HUDEP-2 (cell line): ENCODE measurements at regions not wholly inside any gene's neighbourhood (a gene's known extent, or its start where the extent isn't known, plus 50 kb on each side); places are given as distances from the start of the nearest gene placed in this dataset.
"Not testable (repeated sequence)": the region's sequence is repeated elsewhere in the genome, so short reads cannot be mapped to it uniquely, and the experiment has no call there.

ENCODE experiments used
- DNase-seq, 76 experiments: peaks; one replicate each; lab custom pipeline; 2025; ENCODE audit not compliant: unreplicated experiment in 76 of 76; lab: John Stamatoyannopoulos, UW

DNA sequence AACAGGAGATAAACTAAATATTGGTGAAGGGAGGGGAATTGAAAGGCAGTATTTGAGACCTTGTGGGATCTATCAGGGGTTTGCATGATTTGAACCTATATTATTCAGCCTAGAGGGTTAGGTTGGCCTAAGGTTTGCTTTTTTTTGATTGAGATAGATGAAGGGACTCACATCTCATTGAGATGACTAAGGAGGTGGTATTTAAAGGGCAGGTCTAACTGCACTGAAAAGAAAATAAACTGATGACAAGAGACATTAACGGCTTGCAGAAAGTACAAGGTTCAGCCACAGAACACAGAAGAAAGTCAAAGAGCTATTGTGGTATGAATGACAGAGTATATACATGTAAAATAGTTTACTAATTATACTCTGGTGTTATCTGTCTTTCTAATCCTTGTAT, 412.7 kb downstream of the CDH10 start:
- no peak for DNase-seq

- no peak for DNase-seq
Measured at GRCh38 chr5:24232929-24233498, 411.8 kb downstream of the CDH10 start.

GRCh38 chr5:24235946-24236345, 408.8 kb downstream of the CDH10 start:
- no peak for DNase-seq

GRCh38 chr5:24245821-24246220, 399.0 kb downstream of the CDH10 start:
- no peak for DNase-seq

- no peak for DNase-seq
Measured at GRCh38 chr5:24264547-24264946, 380.2 kb downstream of the CDH10 start.

DNA sequence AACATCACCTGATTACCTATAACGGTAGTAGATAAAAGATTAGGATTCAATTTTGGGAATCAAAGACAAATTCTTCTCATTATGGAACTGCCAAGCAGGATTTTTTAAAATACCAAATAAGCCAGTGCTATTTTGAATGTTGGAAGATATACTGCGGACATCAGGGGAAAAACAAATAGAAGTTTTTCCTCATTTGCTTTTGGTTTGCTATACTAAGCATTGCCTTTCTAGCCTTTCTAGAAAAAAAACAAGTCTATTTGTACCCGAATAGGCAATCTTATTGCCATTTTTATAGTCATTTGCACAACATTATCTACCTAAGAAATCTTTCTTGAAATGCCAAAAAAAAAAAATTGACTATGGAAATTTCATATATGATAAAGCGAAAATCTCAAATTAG, 379.5 kb downstream of the CDH10 start:
- DNase-seq, result no peak

DNA sequence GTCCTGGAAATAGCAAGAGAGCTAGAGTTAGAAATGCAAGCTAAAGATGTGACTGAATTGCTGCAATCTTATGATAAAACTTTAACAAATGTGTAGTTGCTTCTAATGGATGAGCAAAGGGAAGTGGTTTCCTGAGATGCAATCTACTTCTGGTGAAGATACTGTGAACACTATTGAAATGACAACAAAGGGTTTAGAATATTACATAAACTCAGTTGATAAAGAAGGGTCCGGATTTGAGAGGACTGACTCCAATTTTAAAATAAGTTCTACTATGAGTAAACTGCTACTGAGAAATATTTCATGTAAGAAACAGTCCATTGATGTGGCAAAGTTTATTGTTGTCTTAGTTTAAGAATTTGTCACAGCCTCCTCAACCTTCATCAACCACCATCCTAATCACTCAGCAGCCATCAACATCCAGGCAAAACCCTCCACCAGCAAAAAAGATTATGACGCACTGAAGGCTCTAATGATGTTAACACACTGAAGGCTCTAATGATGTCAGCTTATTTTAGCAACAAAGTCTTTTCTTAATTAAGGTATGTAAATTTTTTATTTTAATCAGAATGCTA, 376.2 kb downstream of the CDH10 start:
- DNase-seq, result no peak

DNA sequence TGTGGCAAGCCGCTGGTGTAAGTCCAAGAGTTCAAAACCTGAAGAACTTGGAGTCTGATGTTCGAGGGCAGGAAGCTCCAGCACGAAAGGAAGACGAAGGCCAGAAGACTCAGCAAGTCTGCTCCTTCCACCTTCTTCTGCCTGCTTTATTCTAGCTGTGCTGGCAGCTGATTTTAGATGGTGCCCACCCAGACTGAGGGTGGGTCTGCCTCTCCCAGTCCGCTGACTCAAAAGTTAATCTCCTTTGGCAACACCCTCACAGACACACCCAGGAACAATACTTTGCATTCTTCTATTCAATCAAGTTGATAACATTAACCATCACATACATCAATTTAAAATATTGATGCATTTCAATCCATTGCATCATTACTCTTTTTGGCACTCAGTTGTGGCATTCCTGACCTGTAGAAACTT, 373.1 kb downstream of the CDH10 start:
- not testable (repeated sequence) for DNase-seq

- DNase-seq, result no peak
Measured at GRCh38 chr5:24272741-24273140, 372.0 kb downstream of the CDH10 start.

DNA sequence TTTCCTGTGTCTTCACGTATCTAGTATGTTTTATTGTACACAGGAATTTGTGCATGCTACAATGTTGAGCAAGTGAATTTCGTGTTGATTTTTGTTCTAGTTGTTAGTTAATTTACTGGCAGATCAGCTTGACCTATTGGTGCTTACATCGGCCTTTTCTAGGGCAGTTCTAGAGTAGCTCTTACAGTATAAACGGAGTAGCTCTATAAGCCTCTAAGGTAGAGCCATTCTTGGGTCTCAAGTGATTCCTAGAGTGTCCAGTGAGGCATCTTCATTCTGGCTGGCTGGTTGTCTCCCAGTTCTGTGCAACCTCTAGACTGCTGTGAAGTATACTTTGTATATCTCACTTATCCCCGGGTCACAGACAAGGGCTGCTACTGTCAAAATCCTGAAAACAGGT, 364.6 kb downstream of the CDH10 start:
- DNase-seq, result no peak

GRCh38 chr5:24281818-24282217, 363.0 kb downstream of the CDH10 start:
- DNase-seq, result no peak

DNA sequence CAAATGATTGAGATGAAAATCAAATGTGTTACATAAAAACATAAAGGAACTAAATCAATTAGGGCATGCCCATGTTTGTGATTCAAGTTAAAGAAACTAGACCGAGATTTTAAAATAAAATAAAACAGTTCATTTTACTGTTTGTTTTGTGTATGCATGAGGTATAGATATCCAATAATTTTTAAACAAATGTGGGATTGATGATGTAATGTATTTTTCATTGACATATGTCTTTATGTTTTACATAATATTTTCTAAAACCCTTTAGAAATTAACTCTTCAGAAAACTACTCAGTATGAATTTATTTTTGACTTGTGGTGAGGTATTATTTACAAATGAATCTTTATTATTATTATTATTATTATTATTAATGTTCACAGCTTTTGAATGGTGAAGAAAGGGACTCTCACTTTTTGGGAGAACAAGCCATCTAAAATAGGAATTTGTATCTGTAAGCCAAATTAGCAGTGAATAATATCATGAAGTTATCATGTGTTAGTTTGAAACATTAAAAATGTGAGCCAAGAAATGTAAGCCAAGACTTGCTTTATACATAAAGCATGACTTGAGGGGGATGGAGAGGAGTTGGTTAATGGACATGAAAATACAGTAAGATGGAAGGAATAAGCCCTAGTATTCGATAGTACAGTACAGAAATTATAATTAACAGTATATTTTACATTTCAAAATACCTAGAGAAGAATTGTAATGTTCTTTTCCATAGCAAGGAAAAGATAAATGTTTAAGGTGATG, 355.0 kb downstream of the CDH10 start:
- no peak for DNase-seq

DNA sequence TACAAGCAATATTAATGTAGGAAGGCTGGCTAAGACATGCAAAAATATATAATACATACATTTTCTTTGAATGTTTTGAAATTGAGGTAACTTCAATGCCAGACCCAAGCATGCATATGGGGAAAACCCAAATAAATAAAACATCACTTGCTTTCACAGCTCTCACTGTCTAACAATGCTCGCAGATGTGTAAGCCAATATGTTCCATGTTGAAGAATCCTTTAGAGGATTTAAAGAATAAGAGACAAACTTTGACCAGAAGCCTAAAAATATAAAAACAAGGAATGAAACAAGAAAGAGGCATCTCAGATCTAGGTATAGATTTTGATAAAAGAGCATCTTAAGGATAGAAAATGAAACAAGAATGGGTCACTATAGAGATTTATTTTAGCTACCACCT, 354.2 kb downstream of the CDH10 start:
- no peak for DNase-seq

GRCh38 chr5:24291916-24292315, 352.9 kb downstream of the CDH10 start:
- DNase-seq, result no peak

DNA sequence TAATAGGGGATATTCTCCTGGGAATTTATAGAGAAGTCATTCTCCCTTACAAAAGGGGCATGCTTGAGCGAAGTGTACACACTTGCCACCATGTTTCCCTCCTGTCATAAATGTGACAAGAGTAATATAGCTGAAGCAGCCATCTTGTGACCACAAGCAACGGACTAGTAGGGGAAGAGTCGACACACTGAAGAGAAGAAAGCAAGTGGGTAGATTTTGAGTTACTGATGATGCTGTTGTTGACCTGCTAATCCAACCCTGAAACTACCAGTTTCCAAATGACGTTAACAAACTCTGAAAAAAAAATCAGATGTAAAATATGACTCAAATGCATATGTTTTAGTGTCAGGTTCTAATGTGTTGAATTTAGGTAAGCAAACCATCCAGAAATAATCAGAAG, 350.4 kb downstream of the CDH10 start:
- no peak for DNase-seq

DNA sequence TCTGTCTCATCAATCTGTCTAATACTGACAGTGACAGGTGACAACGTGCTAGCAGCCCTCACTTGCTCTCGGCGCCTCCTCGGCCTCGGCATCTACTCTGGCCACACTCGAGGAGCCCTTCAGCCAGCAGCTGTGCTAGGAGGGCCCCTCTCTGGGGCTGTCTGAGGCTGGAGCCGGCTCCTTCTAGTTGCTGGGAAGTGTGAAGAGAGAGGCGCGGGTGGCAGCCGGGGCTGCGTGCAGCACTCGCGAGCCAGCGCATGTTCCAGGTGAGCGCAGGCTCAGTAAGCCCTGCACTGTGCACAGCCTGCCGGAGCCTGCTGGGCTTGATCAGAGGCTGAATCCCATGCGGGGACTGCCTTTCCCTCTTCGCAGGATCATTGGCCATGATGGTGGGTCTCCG, 330.7 kb downstream of the CDH10 start:
- no peak for DNase-seq

DNA sequence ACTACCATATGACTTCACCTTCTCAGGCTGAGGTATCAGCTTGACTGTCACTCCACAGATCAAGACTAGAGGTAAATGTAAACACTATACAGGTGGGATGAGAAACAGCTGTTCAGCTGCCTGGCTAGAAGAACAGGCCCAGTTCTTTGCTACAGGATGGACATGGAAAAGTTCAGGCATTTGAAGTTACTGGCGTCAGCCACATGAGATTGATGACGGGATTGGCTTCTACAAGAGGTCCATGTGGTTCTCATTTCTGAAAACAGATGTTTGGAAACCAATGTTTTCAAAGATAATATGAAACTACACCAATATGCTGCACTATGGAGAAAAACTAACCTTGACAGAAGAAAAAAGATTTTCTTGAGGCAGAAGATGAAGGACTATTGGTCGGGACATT, 324.1 kb downstream of the CDH10 start:
- DNase-seq, result no peak

DNA sequence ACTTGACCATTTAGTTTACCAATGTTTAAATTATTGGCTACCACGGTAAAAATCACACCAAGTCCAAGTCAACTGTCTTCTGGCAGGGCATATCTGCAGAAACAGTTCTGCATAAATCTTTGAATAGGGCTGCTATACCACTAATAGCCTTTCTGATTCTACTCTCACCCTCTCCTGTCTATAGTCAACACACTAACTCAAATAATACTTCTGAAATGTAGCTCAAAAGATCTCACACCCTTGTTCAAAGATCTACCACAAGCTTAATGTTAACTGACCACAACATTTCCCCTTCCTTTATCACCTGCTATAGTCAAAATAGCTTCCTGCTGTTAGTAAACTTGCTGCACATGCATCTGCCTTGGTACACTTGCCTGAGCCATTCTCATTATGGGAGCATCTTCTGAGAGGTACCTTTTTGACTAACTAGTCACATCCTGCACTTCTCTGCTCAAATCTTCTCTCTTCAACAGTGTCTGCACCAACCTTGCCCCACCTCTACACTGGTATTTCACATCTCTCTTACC, 319.4 kb downstream of the CDH10 start:
- DNase-seq, result no peak

DNA sequence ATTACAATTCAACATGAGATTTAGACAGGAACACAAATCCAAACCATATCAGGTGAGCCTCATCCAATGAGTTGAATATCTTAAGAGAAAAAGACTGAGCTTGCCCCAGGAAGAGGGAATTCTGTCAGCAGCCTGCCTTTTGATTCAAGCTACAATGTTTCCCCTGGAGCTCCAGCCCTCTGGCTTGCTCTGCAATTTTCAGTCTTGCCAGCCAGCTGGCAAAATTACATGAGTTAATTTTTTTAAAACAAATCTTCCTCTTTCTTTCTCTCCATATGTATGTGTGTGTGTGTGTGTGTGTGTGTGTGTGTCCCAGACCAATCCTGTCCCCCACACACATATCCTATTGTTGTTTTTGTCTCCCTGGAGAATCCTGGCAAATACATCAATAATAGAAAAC, 313.2 kb downstream of the CDH10 start:
- DNase-seq, result no peak

- no peak for DNase-seq
Measured at GRCh38 chr5:24347158-24347557, 297.6 kb downstream of the CDH10 start.

DNA sequence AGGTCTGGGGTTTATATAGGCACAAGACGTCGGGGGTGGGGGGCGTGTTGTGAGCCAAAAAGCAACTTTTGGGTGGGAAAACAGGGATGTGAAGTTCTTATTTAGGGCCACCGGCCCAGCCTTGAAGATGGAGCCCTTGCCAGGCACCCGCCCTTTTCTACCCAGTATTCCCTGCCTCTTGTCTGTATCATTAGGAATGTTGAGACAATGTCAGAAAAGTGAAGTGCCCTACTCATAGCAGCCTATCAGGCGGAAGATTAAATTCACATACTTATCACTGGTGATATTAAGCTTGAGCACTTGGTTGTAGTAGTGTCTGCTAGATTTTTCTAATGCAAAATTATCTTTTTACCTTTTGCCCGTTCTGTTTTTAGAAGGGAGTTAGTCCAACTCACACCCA, 293.5 kb downstream of the CDH10 start:
- DNase-seq, result no peak

DNA sequence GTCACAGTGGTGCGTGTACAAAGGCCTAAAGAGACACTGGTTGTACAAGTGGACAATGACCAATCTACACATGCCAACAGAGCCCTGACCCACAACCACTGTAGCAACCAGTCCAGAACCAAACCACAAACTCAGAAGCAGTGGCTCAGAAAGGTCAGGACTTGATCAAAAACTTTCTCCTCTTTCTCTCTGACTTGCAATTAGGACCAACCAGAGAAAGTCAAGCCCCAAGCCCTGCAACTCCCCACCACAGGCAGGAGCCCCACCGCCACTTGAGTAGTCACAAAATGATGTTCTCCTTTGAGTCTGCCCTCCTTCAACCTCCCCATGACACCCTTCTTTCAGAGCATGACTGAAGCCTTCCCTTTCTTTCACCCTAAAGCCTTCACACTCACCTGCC, 291.8 kb downstream of the CDH10 start:
- no peak for DNase-seq
